Activated B cell treated with CpG ODN at 0.5 μM for 24 hours (primary cell): ENCODE measurements at regions not wholly inside any gene's neighbourhood (a gene's known extent, or its start where the extent isn't known, plus 50 kb on each side); places are given as distances from the start of the nearest gene placed in this dataset.

Experiments used
- ATAC-seq: fragments of 200-7000 bp; cut with Tn5 transposase; one replicate; pipeline ENCODE4 v1.10.0; 2021; ENCODE audit warnings: low read depth, mild to moderate bottlenecking, moderate library complexity
- CTCF ChIA-PET: fragments of 350-600 bp; sonication (Branson Sonifier 250); formaldehyde crosslinking; loops from one replicate; lab custom pipeline; 2021; ENCODE audit warnings: antibody characterized with exemption; lab: Charles Lee
- POLR2A ChIA-PET: fragments of 350-600 bp; sonication (Branson Sonifier 250); formaldehyde crosslinking; loops from one replicate; lab custom pipeline; 2021; ENCODE audit warnings: antibody characterized with exemption; lab: Charles Lee
- DNase-seq: peaks from one replicate; pipeline ENCODE4 v3.0.0; 2022
- H3K27ac Mint-ChIP-seq: one replicate; pipeline ENCODE4 v1.8.0; 2020; ENCODE audit warnings: mixed read lengths
- H3K27me3 Mint-ChIP-seq: one replicate; pipeline ENCODE4 v1.8.0; 2021; ENCODE audit warnings: mixed read lengths
- H3K36me3 Mint-ChIP-seq: one replicate; pipeline ENCODE4 v1.8.0; 2021; ENCODE audit warnings: low read depth, mixed read lengths
- H3K4me1 Mint-ChIP-seq: one replicate; pipeline ENCODE4 v1.8.0; 2021; ENCODE audit warnings: mixed read lengths
- H3K4me3 Mint-ChIP-seq: one replicate; pipeline ENCODE4 v1.8.0; 2020; ENCODE audit warnings: mild to moderate bottlenecking, mixed read lengths
- H3K9me3 Mint-ChIP-seq: one replicate; pipeline ENCODE4 v1.8.0; 2020; ENCODE audit warnings: mixed read lengths
- intact Hi-C: fragments of 100-400 bp; cut with micrococcal nuclease; formaldehyde crosslinking; loops from one replicate; pipeline ENCODE4 v1.15.1; 2024
- TF ChIP-seq, protein P1 (sequence below): fragments of 200-600 bp; IDR thresholded peaks from one replicate; pipeline ENCODE4 v1.8.0; 2022; ENCODE audit warnings: antibody characterized with exemption, mild to moderate bottlenecking

DNA sequence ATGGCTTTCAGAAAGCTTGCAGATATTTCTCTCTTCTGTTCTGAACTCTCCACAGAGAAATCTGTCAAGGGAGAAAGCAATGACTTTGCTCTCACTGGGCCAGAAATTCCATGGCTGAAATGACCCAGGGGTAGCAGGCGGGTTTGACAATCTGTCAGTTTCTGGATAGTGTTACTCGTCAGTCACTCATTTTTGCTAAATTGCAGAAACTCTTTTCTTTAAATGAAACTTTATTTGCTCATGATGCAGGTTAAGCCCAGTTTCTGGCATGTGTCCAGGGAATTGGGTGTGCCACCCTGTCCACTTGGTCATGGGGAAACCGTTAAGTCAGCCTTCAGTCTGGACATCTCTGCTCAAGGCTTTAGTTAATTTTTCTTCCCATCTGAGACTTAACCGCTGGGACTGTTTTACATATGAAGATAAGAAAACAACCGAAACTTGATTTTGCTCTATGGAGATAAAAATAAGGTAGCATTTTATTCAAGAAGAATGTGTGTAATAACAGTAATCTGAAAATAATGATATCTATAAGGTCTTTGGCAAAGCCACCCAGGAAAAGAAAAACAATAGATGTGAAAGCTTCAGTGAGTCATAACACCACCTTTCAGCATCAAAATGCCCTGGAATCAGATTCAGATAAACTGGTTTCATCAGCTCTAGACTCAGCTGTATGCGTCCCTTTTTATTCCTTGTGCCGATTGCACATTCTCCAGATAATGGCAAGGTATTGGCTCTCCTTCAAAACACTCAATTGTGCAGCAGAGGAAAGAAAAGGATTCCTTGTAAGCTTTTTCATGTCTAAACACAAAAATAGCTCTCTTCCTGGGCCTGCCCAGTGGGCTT, 308.3 kb downstream of the ZSWIM6 start:
- ATAC-seq, result no peak
- H3K4me1 Mint-ChIP-seq, result no peaks in the 10 kb centered on the region
- ChIA-PET POLR2A (no interaction called here), CTCF (no interaction called here)
- no peak overlapping the region for H3K4me3 Mint-ChIP-seq
- TF ChIP-seq, protein P1, sequence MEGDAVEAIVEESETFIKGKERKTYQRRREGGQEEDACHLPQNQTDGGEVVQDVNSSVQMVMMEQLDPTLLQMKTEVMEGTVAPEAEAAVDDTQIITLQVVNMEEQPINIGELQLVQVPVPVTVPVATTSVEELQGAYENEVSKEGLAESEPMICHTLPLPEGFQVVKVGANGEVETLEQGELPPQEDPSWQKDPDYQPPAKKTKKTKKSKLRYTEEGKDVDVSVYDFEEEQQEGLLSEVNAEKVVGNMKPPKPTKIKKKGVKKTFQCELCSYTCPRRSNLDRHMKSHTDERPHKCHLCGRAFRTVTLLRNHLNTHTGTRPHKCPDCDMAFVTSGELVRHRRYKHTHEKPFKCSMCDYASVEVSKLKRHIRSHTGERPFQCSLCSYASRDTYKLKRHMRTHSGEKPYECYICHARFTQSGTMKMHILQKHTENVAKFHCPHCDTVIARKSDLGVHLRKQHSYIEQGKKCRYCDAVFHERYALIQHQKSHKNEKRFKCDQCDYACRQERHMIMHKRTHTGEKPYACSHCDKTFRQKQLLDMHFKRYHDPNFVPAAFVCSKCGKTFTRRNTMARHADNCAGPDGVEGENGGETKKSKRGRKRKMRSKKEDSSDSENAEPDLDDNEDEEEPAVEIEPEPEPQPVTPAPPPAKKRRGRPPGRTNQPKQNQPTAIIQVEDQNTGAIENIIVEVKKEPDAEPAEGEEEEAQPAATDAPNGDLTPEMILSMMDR, result no peak
- H3K9me3 Mint-ChIP-seq, result no peaks in the 10 kb centered on the region
- H3K27ac Mint-ChIP-seq, result no peak overlapping the region
- intact Hi-C loops, result no loop called here
- DNase-seq, result no peak
- no peaks in the 10 kb centered on the region for H3K36me3 Mint-ChIP-seq
- H3K27me3 Mint-ChIP-seq, result peaks cover 9% of the 10 kb centered on the region

DNA sequence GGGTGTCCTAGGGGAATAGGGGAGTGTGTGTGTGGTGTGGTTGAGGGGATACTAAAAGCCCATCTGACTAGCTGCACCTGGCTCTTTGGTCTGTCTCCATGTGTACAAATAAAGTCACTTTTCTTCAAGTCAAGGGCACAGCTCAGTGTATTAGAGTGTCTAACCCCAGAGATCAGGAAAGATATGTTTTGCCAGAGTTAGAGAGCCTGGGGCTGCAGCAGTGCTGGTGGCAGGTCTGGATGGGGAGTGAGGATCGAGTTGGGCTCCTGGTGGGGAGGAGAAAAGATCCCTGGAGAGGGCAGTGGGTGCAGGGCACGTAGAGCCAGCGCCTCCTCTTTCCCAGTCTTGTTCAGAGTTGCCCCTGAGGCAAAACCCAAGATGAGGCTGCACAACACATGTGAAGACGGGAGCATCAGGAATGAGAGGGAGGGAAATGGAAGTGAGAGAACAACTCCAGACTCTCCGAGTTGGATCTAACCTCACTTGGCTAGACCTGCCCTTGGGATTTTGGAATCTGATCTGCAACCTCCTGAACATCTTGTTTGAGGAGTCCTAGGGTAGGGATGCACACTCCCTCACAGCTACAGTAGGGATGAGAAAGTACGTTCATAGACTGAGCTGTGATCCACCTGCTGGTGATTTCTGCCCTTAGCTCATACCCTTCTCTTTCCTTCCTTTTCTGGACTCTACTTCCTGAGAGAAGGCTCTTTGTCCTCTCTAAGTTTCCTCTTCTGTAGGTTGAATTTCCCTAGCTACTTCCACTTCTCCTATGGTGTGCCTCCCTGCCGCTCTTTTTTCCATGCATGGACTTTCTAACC, 309.9 kb downstream of the ZSWIM6 start:
- ATAC-seq (no peak), DNase-seq (no peak)
- ChIA-PET CTCF (interaction anchor here (0.6 to 2.4 kb wide), 2 partner anchors 17 to 586 kb away, joined by 3 to 6 read pairs; no protein-coding TSS in a partner anchor), POLR2A (no interaction called here)
- Mint-ChIP-seq H3K27ac (no peak overlapping the region), H3K27me3 (peaks cover 9% of the 10 kb centered on the region), H3K4me3 (no peak overlapping the region), H3K9me3 (no peaks in the 10 kb centered on the region), H3K36me3 (no peaks in the 10 kb centered on the region), H3K4me1 (no peaks in the 10 kb centered on the region)
- intact Hi-C loops, result no loop called here
- TF ChIP-seq, protein P1, result no peak

DNA sequence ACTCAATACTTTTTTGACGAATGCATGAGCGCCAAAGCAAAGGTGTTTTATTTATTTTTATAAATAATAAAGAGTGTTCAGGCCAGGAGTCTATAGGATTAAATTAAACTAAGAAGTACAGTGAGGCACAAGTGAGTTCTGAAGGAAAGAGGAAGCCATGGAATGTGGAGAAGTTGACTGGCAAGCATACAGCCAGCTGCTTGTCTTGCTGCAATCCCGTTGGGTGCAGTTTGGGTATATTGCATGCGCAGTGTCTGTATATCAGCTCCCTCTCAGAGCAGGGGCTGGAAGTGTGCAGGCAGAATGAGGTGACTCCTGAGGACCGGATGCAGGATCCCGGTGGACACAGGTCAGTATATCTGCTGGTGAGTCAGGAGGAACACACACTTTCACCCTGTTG, 315.6 kb downstream of the ZSWIM6 start:
- Mint-ChIP-seq H3K4me1 (no peaks in the 10 kb centered on the region), H3K27ac (no peak overlapping the region), H3K4me3 (no peak overlapping the region), H3K36me3 (no peaks in the 10 kb centered on the region), H3K27me3 (peaks cover 12% of the 10 kb centered on the region), H3K9me3 (no peaks in the 10 kb centered on the region)
- ATAC-seq (no peak), DNase-seq (no peak)
- TF ChIP-seq, protein P1, result no peak
- intact Hi-C loops, result no loop called here
- ChIA-PET CTCF (interaction anchor here (2.1 kb wide), 1 partner anchor 10 kb away, joined by 7 read pairs; no protein-coding TSS in a partner anchor), POLR2A (no interaction called here)

DNA sequence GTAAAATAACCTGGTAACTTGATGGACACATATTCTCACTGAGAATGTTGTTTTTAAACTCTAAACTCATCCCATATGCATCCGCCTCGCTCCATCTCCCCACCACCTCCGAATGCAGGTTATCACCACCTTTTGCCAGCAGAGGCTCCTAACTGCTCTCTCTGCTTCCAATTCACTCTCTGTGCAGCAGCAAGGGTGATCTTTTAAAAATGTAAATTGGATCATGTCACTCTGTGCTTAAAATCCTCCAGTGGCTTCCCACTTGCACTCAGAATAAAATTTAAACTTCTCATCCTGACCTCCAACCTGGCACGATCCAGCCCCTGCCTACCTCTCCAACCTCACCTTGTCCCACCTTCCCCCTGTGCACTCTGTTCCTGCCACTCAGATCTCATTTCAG, 317.2 kb downstream of the ZSWIM6 start:
- H3K9me3 Mint-ChIP-seq, result no peaks in the 10 kb centered on the region
- H3K27me3 Mint-ChIP-seq, result peaks cover 12% of the 10 kb centered on the region
- H3K4me1 Mint-ChIP-seq, result no peaks in the 10 kb centered on the region
- intact Hi-C loops, result no loop called here
- H3K4me3 Mint-ChIP-seq, result no peak overlapping the region
- no peak for DNase-seq
- no peaks in the 10 kb centered on the region for H3K36me3 Mint-ChIP-seq
- ChIA-PET POLR2A (no interaction called here), CTCF (interaction anchor here (0.8 to 2.1 kb wide), 2 partner anchors 8 to 10 kb away, joined by 3 to 7 read pairs; no protein-coding TSS in a partner anchor)
- no peak overlapping the region for H3K27ac Mint-ChIP-seq
- no peak for ATAC-seq
- TF ChIP-seq, protein P1, result no peak

DNA sequence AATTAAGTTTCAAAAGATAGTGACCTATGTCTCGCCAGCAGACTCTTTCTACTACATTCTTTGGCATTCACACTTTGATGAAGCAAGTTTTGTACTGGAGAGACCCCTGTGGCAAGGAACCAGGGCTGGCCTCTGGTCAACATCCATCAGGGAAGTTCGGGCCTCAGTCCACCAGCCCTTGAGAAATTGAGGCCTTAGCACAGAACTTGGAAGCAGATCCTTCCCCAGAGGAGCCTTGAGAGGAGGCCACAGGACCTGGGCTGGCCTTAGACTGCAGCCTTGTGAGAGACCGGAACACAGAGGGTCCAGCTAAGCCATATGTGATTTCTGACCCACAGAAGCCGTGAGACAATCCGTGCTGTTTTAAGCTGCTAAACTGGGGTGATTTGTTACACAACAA, 317.9 kb downstream of the ZSWIM6 start:
- ChIA-PET POLR2A (no interaction called here), CTCF (interaction anchor here (1.3 kb wide), 1 partner anchor 691 kb away, joined by 4 read pairs; no protein-coding TSS in a partner anchor)
- H3K36me3 Mint-ChIP-seq, result no peaks in the 10 kb centered on the region
- no peaks in the 10 kb centered on the region for H3K9me3 Mint-ChIP-seq
- H3K27ac Mint-ChIP-seq, result no peak overlapping the region
- ATAC-seq (no peak), DNase-seq (no peak)
- H3K27me3 Mint-ChIP-seq, result peaks cover 10% of the 10 kb centered on the region
- H3K4me1 Mint-ChIP-seq, result no peaks in the 10 kb centered on the region
- intact Hi-C loops, result no loop called here
- TF ChIP-seq, protein P1, result no peak
- no peak overlapping the region for H3K4me3 Mint-ChIP-seq
